ENCODE measurements at regions not wholly inside any gene's neighbourhood (a gene's known extent, or its start where the extent isn't known, plus 50 kb on each side); places are given as distances from the start of the nearest gene placed in this dataset.

- intact Hi-C loops (cut with micrococcal nuclease; ENCODE audit: unreplicated experiment) = no loop called here
- Histone ChIP-seq H3K9me3 (ENCODE audit: control insufficient read depth, insufficient read depth, low read depth, low read length) (no peaks in the 10 kb centered on the region), H3K27ac (ENCODE audit: low read length) (no peak overlapping the region), H3K36me3 (ENCODE audit: control insufficient read depth, insufficient read depth, low read length) (no peaks in the 10 kb centered on the region), H3K4me3 (ENCODE audit: low read depth in 2 of 2, low read length in 2 of 2) (no peak overlapping the region), H3K27me3 (ENCODE audit: control insufficient read depth, insufficient read depth, low read length) (no peaks in the 10 kb centered on the region), H3K4me1 (ENCODE audit: control insufficient read depth, insufficient read depth, low read length) (peaks cover 7% of the 10 kb centered on the region)
- DNase-seq (ENCODE audit: low read depth, low spot score) = no peak
- in situ Hi-C loops (cut with HindIII; ENCODE audit: low pct_unique_long_range_greater_than_20kb, low sequenced_read_pairs) = no loop called here
- TF ChIP-seq REST (IDR thresholded peaks at IDR 0.05; ENCODE audit: insufficient read depth in 1 of 2, low read depth in 2 of 2, low read length in 1 of 2) (no peak), CTCF (IDR thresholded peaks at IDR 0.05) (no peak), POLR2AphosphoS5 (IDR thresholded peaks at IDR 0.05; ENCODE audit: low read depth, low read length) (no peak), TCF7L2 (IDR thresholded peaks at IDR 0.05; ENCODE audit: low read depth, low read length) (no peak), SIN3A (IDR thresholded peaks at IDR 0.05; ENCODE audit: borderline replicate concordance, insufficient read depth, low read depth, low read length) (no peak)
- ATAC-seq = no peak
- ChIA-PET CTCF (no interaction called here), POLR2A (no interaction called here)
- BruUV-seq (replicated peaks) = no TSS peak
Measured at GRCh38 chr18:46204143-46204542, 100.0 kb downstream of the HAUS1 start.

- ChIA-PET POLR2A (no interaction called here), CTCF (no interaction called here)
Measured at GRCh38 chr18:46207985-46208384, 103.8 kb downstream of the HAUS1 start.

More at GRCh38 chr18:46207985-46208384, 103.8 kb downstream of the HAUS1 start:
- H3K4me3 ChIP-seq (ENCODE audit: low read depth in 2 of 2, low read length in 2 of 2) = no peak overlapping the region
- no peak for ATAC-seq
- BruUV-seq (replicated peaks) = no TSS peak
- H3K27ac ChIP-seq (ENCODE audit: low read length) = no peak overlapping the region
- in situ Hi-C loops (cut with HindIII; ENCODE audit: low pct_unique_long_range_greater_than_20kb, low sequenced_read_pairs) = no loop called here
- intact Hi-C loops (cut with micrococcal nuclease; ENCODE audit: unreplicated experiment) = no loop called here
- H3K4me1 ChIP-seq (ENCODE audit: control insufficient read depth, insufficient read depth, low read length) = no peaks in the 10 kb centered on the region; the same call in 1 of the 2 replicates
- H3K9me3 ChIP-seq (ENCODE audit: control insufficient read depth, insufficient read depth, low read depth, low read length) = no peaks in the 10 kb centered on the region
- no peak for DNase-seq (ENCODE audit: low read depth, low spot score)
- TF ChIP-seq SIN3A (IDR thresholded peaks at IDR 0.05; ENCODE audit: borderline replicate concordance, insufficient read depth, low read depth, low read length) = no peak
- no peak for TF ChIP-seq REST (IDR thresholded peaks at IDR 0.05; ENCODE audit: insufficient read depth in 1 of 2, low read depth in 2 of 2, low read length in 1 of 2)
- no peak for TF ChIP-seq TCF7L2 (IDR thresholded peaks at IDR 0.05; ENCODE audit: low read depth, low read length)
- no peak for TF ChIP-seq CTCF (IDR thresholded peaks at IDR 0.05)
- no peak for TF ChIP-seq POLR2AphosphoS5 (IDR thresholded peaks at IDR 0.05; ENCODE audit: low read depth, low read length)
- no peaks in the 10 kb centered on the region for H3K36me3 ChIP-seq (ENCODE audit: control insufficient read depth, insufficient read depth, low read length)
- H3K27me3 ChIP-seq (ENCODE audit: control insufficient read depth, insufficient read depth, low read length) = no peaks in the 10 kb centered on the region

Data from Panc1 (cell line).